Keratinocyte (primary cell): ENCODE measurements at regions not wholly inside any gene's neighbourhood (a gene's known extent, or its start where the extent isn't known, plus 50 kb on each side); places are given as distances from the start of the nearest gene placed in this dataset.

Source experiments
- DNase-seq: peaks from one replicate; pipeline ENCODE4 v3.0.0-alpha.2; 2011; ENCODE audit warnings: low read depth, missing footprints, low spot score
- FAIRE-seq: peaks from 2 replicates; lab custom pipeline; 2011; peaks lifted over from hg19 to GRCh38; lab: Jason Lieb, UNC
- H2AFZ ChIP-seq: 2 replicates; pipeline ENCODE4 v1.6.0; 2012; ENCODE audit warnings: low read length, control low read depth, inconsistent platforms; ENCODE audit not compliant: control insufficient read depth
- H3K27ac ChIP-seq: 2 replicates; pipeline ENCODE4 v1.5.1; 2011; ENCODE audit warnings: low read length; ENCODE audit not compliant: control insufficient read depth, insufficient read depth
- H3K27me3 ChIP-seq: 3 replicates; pipeline ENCODE4 v1.6.0; 2011; ENCODE audit warnings: low read length; ENCODE audit not compliant: control insufficient read depth, insufficient read depth; ENCODE audit errors: extremely low read depth
- H3K36me3 ChIP-seq, 2 experiments: 2 replicates in 1 of 2; 3 replicates in 1 of 2; pipeline ENCODE4 v1.5.1; 2011; ENCODE audit warnings: low read length in 2 of 2, mild to moderate bottlenecking in 1 of 2; ENCODE audit not compliant: control insufficient read depth in 2 of 2, insufficient read depth in 2 of 2; ENCODE audit errors: extremely low read depth in 1 of 2
- H3K4me1 ChIP-seq: 3 replicates; pipeline ENCODE4 v1.5.1; 2011; ENCODE audit warnings: low read length; ENCODE audit not compliant: control insufficient read depth, insufficient read depth; ENCODE audit errors: extremely low read depth
- H3K4me2 ChIP-seq: 3 replicates; pipeline ENCODE4 v1.6.0; 2011; ENCODE audit warnings: low read depth, low read length; ENCODE audit not compliant: control insufficient read depth, insufficient read depth; ENCODE audit errors: extremely low read depth
- H3K4me3 ChIP-seq, 3 experiments: fragments of 200-600 bp in 1 of 3; sonication (generic) in 1 of 3; 2 replicates in 2 of 3; 3 replicates in 1 of 3; pipeline ENCODE4 v1.5.1; 2011 to 2016; ENCODE audit warnings: low read length in 3 of 3, mild to moderate bottlenecking in 3 of 3, control low read depth in 2 of 3, inconsistent platforms in 1 of 3, low read depth in 1 of 3, mixed read lengths in 1 of 3, mixed run types in 1 of 3, moderate library complexity in 1 of 3; ENCODE audit not compliant: control insufficient read depth in 2 of 3, insufficient read depth in 2 of 3; ENCODE audit errors: extremely low read depth in 1 of 3
- H3K79me2 ChIP-seq: 2 replicates; pipeline ENCODE4 v1.6.0; 2012; ENCODE audit warnings: low read length; ENCODE audit not compliant: control insufficient read depth, insufficient read depth
- H3K9ac ChIP-seq: 3 replicates; pipeline ENCODE4 v1.6.0; 2011; ENCODE audit warnings: low read length; ENCODE audit not compliant: control insufficient read depth, insufficient read depth; ENCODE audit errors: extremely low read depth
- H3K9me1 ChIP-seq: 3 replicates; pipeline ENCODE4 v1.6.0; 2011; ENCODE audit warnings: low read length; ENCODE audit not compliant: control insufficient read depth, insufficient read depth; ENCODE audit errors: extremely low read depth
- H3K9me3 ChIP-seq: 2 replicates; pipeline ENCODE4 v1.5.1; 2012; ENCODE audit warnings: low read depth, low read length; ENCODE audit not compliant: control insufficient read depth
- H4K20me1 ChIP-seq: 3 replicates; pipeline ENCODE4 v1.6.0; 2011; ENCODE audit warnings: low read length; ENCODE audit not compliant: control insufficient read depth, insufficient read depth; ENCODE audit errors: extremely low read depth
- CTCF ChIP-seq, 3 experiments: IDR thresholded peaks in 1 of 3; conservative IDR thresholded peaks in 1 of 3; optimal IDR thresholded peaks in 1 of 3; 2 replicates in 2 of 3; 3 replicates in 1 of 3; pipeline versions ENCODE3 to v1.5.1; 2011; ENCODE audit warnings: low read length in 3 of 3, mild to moderate bottlenecking in 3 of 3, moderate library complexity in 2 of 3, control low read depth in 1 of 3, inconsistent platforms in 1 of 3; ENCODE audit not compliant: insufficient read depth in 2 of 3; ENCODE audit errors: extremely low read depth in 1 of 3
- EZH2 ChIP-seq: IDR thresholded peaks from one replicate; pipeline ENCODE4 v1.6.1; 2012; ENCODE audit warnings: inconsistent platforms, mild to moderate bottlenecking, low read length, moderate library complexity
- dilution Hi-C: fragments of 300-500 bp; cut with MboI; formaldehyde crosslinking; loops from one replicate; pipeline ENCODE4 v1.7.0; 2020; ENCODE audit warnings: low sequenced_read_pairs; ENCODE audit not compliant: extremely low pct_ligation_motif_present

GRCh38 chr6:67458265-67458664 lies 1176.8 kb upstream of the ADGRB3 start:
- dilution Hi-C loops: no loop called here
- Histone ChIP-seq H3K4me2 (no peak overlapping the region), H3K27me3 (no peaks in the 10 kb centered on the region), H3K79me2 (no peaks in the 10 kb centered on the region), H3K4me1 (no peaks in the 10 kb centered on the region), H4K20me1 (no peaks in the 10 kb centered on the region), H3K36me3 (no peaks in the 10 kb centered on the region), H3K9ac (no peak overlapping the region), H3K27ac (no peak overlapping the region), H2AFZ (no peak overlapping the region), H3K4me3 (no peak overlapping the region), H3K9me1 (no peaks in the 10 kb centered on the region), H3K9me3 (peaks cover 2% of the 10 kb centered on the region)
- TF ChIP-seq CTCF (optimal IDR thresholded peaks at IDR 0.05 in 1 of 3, IDR thresholded peaks at IDR 0.05 in 1 of 3, conservative IDR thresholded peaks at IDR 0.05 in 1 of 3; ENCODE audit: extremely low read depth in 1 of 3, insufficient read depth in 2 of 3, low read length in 3 of 3) (no peak), EZH2 (no peak)
- no peak for DNase-seq
- no peak for FAIRE-seq

- TF ChIP-seq CTCF (optimal IDR thresholded peaks at IDR 0.05 in 1 of 3, IDR thresholded peaks at IDR 0.05 in 1 of 3, conservative IDR thresholded peaks at IDR 0.05 in 1 of 3; ENCODE audit: extremely low read depth in 1 of 3, insufficient read depth in 2 of 3, low read length in 3 of 3): no peak
- no peak for TF ChIP-seq EZH2
- Histone ChIP-seq H3K4me2 (no peak overlapping the region), H3K9ac (no peak overlapping the region), H4K20me1 (no peaks in the 10 kb centered on the region), H3K27me3 (no peaks in the 10 kb centered on the region), H3K27ac (no peak overlapping the region), H3K9me3 (peaks cover 2% of the 10 kb centered on the region), H3K79me2 (no peaks in the 10 kb centered on the region), H3K4me1 (no peaks in the 10 kb centered on the region), H3K4me3 (no peak overlapping the region), H3K36me3 (no peaks in the 10 kb centered on the region), H2AFZ (no peak overlapping the region), H3K9me1 (no peaks in the 10 kb centered on the region)
- FAIRE-seq (no peak), DNase-seq (no peak)
- dilution Hi-C loops: no loop called here
Measured at GRCh38 chr6:67451874-67452273, 1183.2 kb upstream of the ADGRB3 start.
